ENCODE measurements at regions not wholly inside any gene's neighbourhood (a gene's known extent, or its start where the extent isn't known, plus 50 kb on each side); places are given as distances from the start of the nearest gene placed in this dataset.

GRCh38 chr12:127567531-127567930, 699.4 kb upstream of the TMEM132C start:
- H3K4me1 Mint-ChIP-seq = peaks cover 7% of the 10 kb centered on the region
- H3K27me3 Mint-ChIP-seq (ENCODE audit: low read depth) = peaks cover 31% of the 10 kb centered on the region
- H3K36me3 Mint-ChIP-seq = peaks cover 8% of the 10 kb centered on the region
- ChIA-PET POLR2A (no interaction called here), CTCF (no interaction called here)
- H3K4me3 Mint-ChIP-seq = no peak overlapping the region
- no peak overlapping the region for H3K27ac Mint-ChIP-seq
- DNase-seq (ENCODE audit: low spot score) (no peak), ATAC-seq (no peak)
- peaks cover 14% of the 10 kb centered on the region for H3K9me3 Mint-ChIP-seq
- no peak for TF ChIP-seq ERG (CRISPR knock-in tag; IDR thresholded peaks at IDR 0.05)
- no peak for TF ChIP-seq MYBL2 (CRISPR knock-in tag; IDR thresholded peaks at IDR 0.05)
- TF ChIP-seq PRRX2 (CRISPR knock-in tag; IDR thresholded peaks at IDR 0.05) = no peak
- TF ChIP-seq ZNF317 (CRISPR knock-in tag; IDR thresholded peaks at IDR 0.05; ENCODE audit: borderline replicate concordance, low read depth) = no peak
- TF ChIP-seq SP1 (CRISPR knock-in tag; conservative IDR thresholded peaks at IDR 0.05) = no peak
- TF ChIP-seq NR1H2 (CRISPR knock-in tag; IDR thresholded peaks at IDR 0.05) = no peak
- TF ChIP-seq MLX (CRISPR knock-in tag; IDR thresholded peaks at IDR 0.05) = no peak
- no peak for TF ChIP-seq KAT7 (CRISPR knock-in tag; IDR thresholded peaks at IDR 0.05; ENCODE audit: borderline replicate concordance)
- TF ChIP-seq ZNF416 (CRISPR knock-in tag; IDR thresholded peaks at IDR 0.05) = no peak
- TF ChIP-seq E2F4 (CRISPR knock-in tag; IDR thresholded peaks at IDR 0.05; ENCODE audit: borderline replicate concordance, low read depth) = no peak
- TF ChIP-seq ARID4B (CRISPR knock-in tag; IDR thresholded peaks at IDR 0.05; ENCODE audit: borderline replicate concordance) = no peak
- no peak for TF ChIP-seq FOXP1 (CRISPR knock-in tag; IDR thresholded peaks at IDR 0.05; ENCODE audit: borderline replicate concordance)
- TF ChIP-seq EMX1 (CRISPR knock-in tag; IDR thresholded peaks at IDR 0.05) = no peak
- TF ChIP-seq IRF1 (CRISPR knock-in tag; IDR thresholded peaks at IDR 0.05) = no peak
- no peak for TF ChIP-seq TEAD1 (CRISPR knock-in tag; IDR thresholded peaks at IDR 0.05)
- TF ChIP-seq E2F1 (CRISPR knock-in tag; IDR thresholded peaks at IDR 0.05) = no peak
- TF ChIP-seq ZBTB43 (CRISPR knock-in tag; IDR thresholded peaks at IDR 0.05) = no peak
- TF ChIP-seq IRF2 (CRISPR knock-in tag; IDR thresholded peaks at IDR 0.05; ENCODE audit: borderline replicate concordance, low read depth) = no peak
